ENCODE measurements at regions not wholly inside any gene's neighbourhood (a gene's known extent, or its start where the extent isn't known, plus 50 kb on each side); places are given as distances from the start of the nearest gene placed in this dataset.
"Not testable (repeated sequence)": the region's sequence is repeated elsewhere in the genome, so short reads cannot be mapped to it uniquely, and the experiment has no call there.

GRCh38 chr6:14881398-14881797, 364.5 kb upstream of the JARID2 start:
- peak; percentile 54 for DNase-seq (ENCODE audit: low read depth)

- DNase-seq (ENCODE audit: low read depth), result no peak
Observed at GRCh38 chr6:14882394-14883026, 363.4 kb upstream of the JARID2 start.

- DNase-seq (ENCODE audit: low read depth), result no peak
Observed at GRCh38 chr6:14883921-14884320, 361.9 kb upstream of the JARID2 start.

GRCh38 chr6:14885498-14885897, 360.4 kb upstream of the JARID2 start:
- DNase-seq (ENCODE audit: low read depth), result no peak

GRCh38 chr6:14887181-14887580, 358.7 kb upstream of the JARID2 start:
- DNase-seq (ENCODE audit: low read depth), result no peak

GRCh38 chr6:14887986-14888574, 357.8 kb upstream of the JARID2 start:
- DNase-seq (ENCODE audit: low read depth), result no peak

- DNase-seq (ENCODE audit: low read depth), result no peak
Observed at GRCh38 chr6:14888575-14889000, 357.3 kb upstream of the JARID2 start.

GRCh38 chr6:14889188-14889587, 356.7 kb upstream of the JARID2 start:
- no peak for DNase-seq (ENCODE audit: low read depth)

GRCh38 chr6:14889611-14890593, 356.0 kb upstream of the JARID2 start:
- no peak for DNase-seq (ENCODE audit: low read depth)

- DNase-seq (ENCODE audit: low read depth), result not testable (repeated sequence)
Observed at GRCh38 chr6:14891820-14892375, 354.0 kb upstream of the JARID2 start.

GRCh38 chr6:14894105-14894504, 351.8 kb upstream of the JARID2 start:
- DNase-seq (ENCODE audit: low read depth), result no peak

GRCh38 chr6:14896475-14896874, 349.4 kb upstream of the JARID2 start:
- DNase-seq (ENCODE audit: low read depth), result no peak

GRCh38 chr6:14897831-14898230, 348.0 kb upstream of the JARID2 start:
- no peak for DNase-seq (ENCODE audit: low read depth)

GRCh38 chr6:14899441-14899840, 346.4 kb upstream of the JARID2 start:
- DNase-seq (ENCODE audit: low read depth), result not testable (repeated sequence)

GRCh38 chr6:14900919-14901318, 344.9 kb upstream of the JARID2 start:
- DNase-seq (ENCODE audit: low read depth), result no peak

- no peak for DNase-seq (ENCODE audit: low read depth)
Observed at GRCh38 chr6:14903176-14904038, 342.5 kb upstream of the JARID2 start.

GRCh38 chr6:14905201-14905600, 340.7 kb upstream of the JARID2 start:
- DNase-seq (ENCODE audit: low read depth), result no peak

- DNase-seq (ENCODE audit: low read depth), result no peak
Observed at GRCh38 chr6:14906621-14907020, 339.2 kb upstream of the JARID2 start.

- peak; percentile 24 for DNase-seq (ENCODE audit: low read depth)
Observed at GRCh38 chr6:14910692-14911547, 334.9 kb upstream of the JARID2 start.

- no peak for DNase-seq (ENCODE audit: low read depth)
Observed at GRCh38 chr6:14912226-14912625, 333.6 kb upstream of the JARID2 start.

- DNase-seq (ENCODE audit: low read depth), result no peak
Observed at GRCh38 chr6:14912706-14913105, 333.2 kb upstream of the JARID2 start.

Measured in GM04504 (cell line).